Limb (tissue), 2 donors: ENCODE measurements at regions not wholly inside any gene's neighbourhood (a gene's known extent, or its start where the extent isn't known, plus 50 kb on each side); places are given as distances from the start of the nearest gene placed in this dataset.
A peak's percentile ranks its signal among the peaks of the same experiment; 100 is the strongest.
"Not testable (repeated sequence)": the region's sequence is repeated elsewhere in the genome, so short reads cannot be mapped to it uniquely, and the experiment has no call there.

Experiments used
- DNase-seq, 2 donors: peaks; one replicate each; pipeline ENCODE4 v3.0.0-alpha.2; 2016; ENCODE audit errors: extremely low spot score in 2 of 2

DNA sequence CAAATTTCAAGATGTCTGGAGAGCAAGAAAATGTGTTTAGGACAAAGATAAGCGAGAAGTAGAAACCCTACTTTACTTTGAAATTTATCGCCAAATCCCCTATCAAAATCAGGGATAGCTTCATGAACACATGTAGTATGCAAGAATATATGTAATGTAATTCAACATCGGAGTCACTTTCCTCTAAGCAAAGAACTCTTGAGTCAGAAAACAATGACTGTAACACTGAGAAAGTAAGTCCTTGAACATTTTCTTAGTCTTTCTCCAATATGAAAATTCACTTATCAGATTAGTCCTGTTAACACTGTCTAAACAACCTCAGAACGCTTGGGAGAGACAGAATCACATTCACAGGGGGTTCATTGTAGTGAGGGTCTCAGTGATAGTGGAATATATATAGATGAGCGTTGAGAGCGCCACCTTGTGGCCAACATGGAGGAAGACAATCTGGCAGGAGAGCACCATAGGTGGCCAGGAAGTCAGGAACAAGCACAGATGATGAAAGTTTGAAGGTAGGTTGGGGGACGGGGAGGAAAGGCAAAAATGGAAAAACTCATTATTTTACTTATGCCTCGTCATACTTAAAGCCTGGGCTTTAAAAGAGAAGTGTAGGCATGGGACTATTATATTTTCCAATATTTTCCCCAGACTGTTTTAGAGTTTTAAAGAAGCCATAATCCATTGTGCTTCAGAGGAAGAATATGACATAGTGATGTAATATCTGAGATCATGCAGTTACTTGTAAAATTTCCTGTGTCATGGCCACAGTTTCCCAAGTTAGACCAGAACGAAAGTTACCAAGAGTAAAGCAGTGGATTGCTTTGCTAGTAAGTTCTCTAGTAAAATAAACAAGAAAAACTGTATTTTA, 115.5 kb upstream of the GNAI1 start:
- DNase-seq, result peak; percentile 60 to 76

- no peak for DNase-seq
Measured at GRCh38 chr7:80017101-80017698, 117.4 kb upstream of the GNAI1 start.

DNA sequence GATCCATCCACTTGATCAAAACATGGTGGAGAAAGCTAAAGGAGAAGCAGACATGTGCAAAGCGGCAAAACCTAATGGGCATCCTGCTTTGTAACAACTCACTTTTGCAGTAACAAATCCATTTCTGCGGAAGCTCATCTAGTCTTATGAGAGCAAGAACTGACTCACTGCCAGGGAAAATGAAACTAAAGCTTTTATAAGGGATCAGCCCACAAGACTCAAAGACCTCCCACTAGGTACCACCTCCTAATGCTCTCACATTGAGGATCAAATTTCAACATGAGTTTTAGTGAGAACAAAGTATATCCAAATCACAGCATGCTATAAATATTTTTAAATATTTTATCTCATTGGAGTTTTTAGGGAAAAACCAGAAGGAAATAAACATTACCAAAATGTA, 120.1 kb upstream of the GNAI1 start:
- DNase-seq, result no peak

DNA sequence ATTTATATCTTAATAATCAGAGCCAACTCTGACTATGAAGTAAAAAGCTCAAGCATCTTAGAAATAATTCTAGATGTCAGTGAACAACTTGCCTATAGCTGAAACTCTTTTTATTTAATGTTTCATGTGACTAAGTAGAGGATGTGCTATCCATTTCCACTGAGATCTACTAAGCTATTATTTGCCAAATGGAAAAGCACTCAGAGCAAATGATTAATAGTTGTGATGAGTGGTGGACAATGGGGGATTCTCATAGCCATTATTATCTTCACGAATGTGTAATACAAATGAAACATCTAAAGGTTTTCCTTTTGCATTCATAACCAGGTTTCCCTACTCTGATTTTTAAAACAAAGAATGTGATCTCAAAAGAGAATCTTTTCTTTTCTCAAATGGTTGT, 126.6 kb upstream of the GNAI1 start:
- DNase-seq, result no peak

GRCh38 chr7:80002865-80003264, 131.8 kb upstream of the GNAI1 start:
- no peak for DNase-seq

- no peak for DNase-seq
Measured at GRCh38 chr7:79998363-79998762, 136.3 kb upstream of the GNAI1 start.

GRCh38 chr7:79997345-79997744, 137.3 kb upstream of the GNAI1 start:
- no peak for DNase-seq

DNA sequence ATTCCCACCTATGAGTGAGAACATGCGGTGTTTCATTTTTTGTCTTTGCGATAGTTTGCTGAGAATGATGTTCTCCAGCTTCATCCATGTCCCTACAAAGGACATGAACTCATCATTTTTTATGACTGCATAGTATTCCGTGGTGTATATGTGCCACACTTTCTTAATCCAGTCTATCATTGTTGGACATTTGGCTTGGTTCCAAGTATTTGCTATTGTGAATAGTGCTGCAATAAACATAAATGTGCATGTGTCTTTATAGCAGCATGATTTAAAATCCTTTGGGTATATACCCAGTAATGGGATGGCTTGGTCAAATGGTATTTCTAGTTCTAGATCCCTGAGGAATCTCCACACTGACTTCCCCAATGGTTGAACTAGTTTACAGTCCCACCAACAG, 138.9 kb upstream of the GNAI1 start:
- DNase-seq, result not testable (repeated sequence)

DNA sequence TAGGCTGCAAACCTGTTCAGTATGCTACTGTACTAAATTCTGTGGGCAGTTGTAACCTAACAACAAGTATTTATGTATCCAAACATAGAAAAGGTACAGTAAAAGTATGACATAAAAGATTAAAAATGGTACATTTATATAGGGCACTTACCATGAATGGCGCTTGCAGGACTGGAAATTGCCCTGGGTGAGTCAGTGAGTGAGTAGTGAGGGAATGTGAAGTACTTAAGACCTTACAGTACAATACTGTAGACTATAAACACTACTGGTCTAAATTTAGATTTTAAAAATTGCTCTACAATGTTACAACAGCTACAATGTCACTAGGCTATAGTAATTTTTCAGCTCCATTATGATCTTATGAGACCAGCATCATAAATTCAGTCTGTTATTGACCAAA, 146.0 kb upstream of the GNAI1 start:
- DNase-seq, result no peak

DNA sequence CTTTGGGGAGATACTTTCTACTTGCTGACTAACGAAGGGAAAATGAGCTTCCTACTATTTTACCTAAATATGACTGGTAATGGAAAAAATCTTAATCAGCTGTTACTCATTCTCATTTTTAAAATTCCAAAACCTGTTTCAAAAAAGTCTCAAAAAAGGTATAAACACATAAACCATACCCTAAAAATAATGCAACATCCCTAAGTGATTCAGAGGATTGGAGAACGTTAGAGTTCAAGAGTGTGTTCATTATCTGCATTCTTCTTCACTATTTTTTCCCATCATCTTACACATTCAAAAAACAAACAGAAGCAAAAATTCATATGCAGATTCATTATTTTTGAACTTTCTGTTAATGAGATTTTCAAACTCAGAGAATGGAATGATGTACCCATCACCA, 150.4 kb upstream of the GNAI1 start:
- DNase-seq, result no peak

GRCh38 chr7:79982141-79982770, 152.4 kb upstream of the GNAI1 start:
- DNase-seq, result no peak

- no peak for DNase-seq
Measured at GRCh38 chr7:79980376-79980775, 154.3 kb upstream of the GNAI1 start.

- DNase-seq, result no peak
Measured at GRCh38 chr7:79979437-79979836, 155.2 kb upstream of the GNAI1 start.

GRCh38 chr7:79977481-79977880, 157.2 kb upstream of the GNAI1 start:
- no peak for DNase-seq

GRCh38 chr7:79976711-79977020, 158.0 kb upstream of the GNAI1 start:
- DNase-seq, result not testable (repeated sequence)

DNA sequence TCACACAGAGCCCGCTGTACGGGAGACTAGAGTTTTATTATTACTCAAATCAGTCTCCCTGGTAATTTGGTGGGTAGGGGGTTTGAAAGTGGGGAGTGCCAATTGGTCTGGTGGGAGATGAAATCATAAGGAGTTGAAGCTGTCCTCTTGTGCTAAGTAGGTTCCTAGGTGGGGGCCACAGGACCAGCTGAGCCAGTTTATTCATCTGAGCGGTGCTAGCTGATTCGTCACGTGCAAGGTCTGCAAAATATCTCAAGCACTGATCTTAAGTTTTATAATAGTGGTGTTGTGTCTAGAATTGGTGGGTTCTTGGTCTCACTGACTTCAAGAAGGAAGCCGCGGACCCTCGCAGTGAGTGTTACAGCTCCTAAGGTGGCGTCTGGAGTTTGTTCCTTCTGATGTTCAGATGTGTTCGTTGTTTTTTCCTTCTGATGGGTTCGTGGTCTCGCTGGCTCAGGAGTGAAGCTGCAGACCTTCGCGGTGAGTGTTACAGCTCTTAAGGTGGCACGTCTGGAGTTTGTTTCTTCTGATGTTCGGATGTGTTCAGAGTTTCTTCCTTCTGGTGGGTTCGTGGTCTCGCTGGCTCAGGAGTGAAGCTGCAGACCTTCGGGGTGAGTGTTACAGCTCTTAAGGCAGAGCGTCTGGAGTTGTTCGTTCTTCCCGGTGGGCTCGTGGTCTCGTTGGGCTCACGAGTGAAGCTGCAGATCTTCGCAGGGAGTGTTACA, 158.5 kb upstream of the GNAI1 start:
- not testable (repeated sequence) for DNase-seq

GRCh38 chr7:79973455-79973854, 161.2 kb upstream of the GNAI1 start:
- DNase-seq, result no peak

GRCh38 chr7:79971058-79971457, 163.6 kb upstream of the GNAI1 start:
- no peak for DNase-seq

DNA sequence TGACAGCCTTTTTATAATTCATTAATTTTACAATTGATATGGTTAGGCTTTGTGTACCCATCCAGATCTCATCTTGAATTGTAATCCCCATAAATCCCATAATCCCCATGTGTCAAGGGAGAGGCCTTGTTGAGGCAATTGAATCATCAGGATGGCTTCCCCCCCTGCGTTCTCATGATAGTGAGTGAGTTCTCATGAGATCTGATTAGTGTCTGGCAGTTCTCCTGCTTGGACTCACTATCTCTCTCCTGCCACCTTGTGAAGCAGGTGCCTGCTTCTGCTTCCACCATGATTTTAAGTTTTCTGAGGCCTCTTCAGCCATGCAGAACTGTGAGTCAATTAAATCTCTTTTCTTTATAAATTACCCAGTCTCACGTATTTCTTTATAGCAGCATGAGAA, 165.7 kb upstream of the GNAI1 start:
- no peak for DNase-seq

DNA sequence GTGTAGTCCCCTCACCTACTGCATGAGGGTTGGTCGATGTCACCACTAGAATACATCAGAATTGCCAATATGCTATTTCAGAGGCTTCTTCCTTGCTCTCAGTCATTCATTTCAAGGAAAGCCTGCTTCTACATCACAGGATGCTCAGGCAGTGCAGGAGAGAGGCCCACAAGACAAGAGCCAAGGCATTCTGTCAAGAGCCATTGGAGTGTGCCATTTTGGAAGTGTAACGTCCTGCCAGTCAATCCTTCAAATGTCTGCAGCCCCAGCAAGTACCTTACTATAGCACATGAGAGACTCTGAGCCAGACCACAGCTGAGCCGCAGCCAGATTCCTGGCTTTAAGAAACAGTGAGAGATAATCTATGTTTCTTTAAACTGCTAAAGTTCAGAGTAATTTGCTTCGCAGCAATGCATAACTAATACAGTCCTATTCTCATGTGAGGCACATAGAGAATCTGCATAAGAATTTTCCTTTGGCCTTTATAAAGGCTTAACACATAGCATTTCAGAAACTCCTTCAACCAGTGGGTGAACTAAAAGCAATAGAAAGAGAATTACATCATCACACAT, 166.5 kb upstream of the GNAI1 start:
- no peak for DNase-seq

DNA sequence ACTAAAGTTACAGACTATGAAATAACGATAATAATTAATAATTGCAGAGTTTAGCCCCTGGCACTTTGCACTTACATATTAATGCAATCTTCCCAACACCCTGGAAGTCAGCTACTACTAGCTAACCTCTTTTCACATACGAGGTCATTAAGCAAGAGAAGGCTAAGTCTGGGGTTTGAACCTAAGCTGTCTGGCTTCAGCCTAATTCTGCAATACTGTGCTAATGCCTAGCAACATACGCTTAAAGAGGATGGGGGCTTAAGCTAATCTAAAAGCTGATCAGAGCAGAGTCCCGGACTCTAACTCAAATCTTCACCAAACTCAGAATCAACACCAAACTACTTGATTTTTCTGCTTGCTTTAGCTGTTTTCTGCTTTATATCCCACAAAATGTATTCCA, 168.7 kb upstream of the GNAI1 start:
- no peak for DNase-seq

GRCh38 chr7:79964463-79964862, 170.2 kb upstream of the GNAI1 start:
- no peak for DNase-seq
